GM12878 (cell line): ENCODE measurements at regions not wholly inside any gene's neighbourhood (a gene's known extent, or its start where the extent isn't known, plus 50 kb on each side); places are given as distances from the start of the nearest gene placed in this dataset.

Source experiments
- ATAC-seq: fragments of 200-7000 bp; cut with Tn5 transposase; 3 replicates; pipeline ENCODE4 v1.9.1; 2020; ENCODE audit warnings: mild to moderate bottlenecking, moderate library complexity
- BruUV-seq: library from RNA; stranded (reverse); fragments of 400-500 nt; replicated peaks from 2 replicates; lab custom pipeline; 2021; lab: Mats Ljungman, UMichigan
- CTCF ChIA-PET: fragments of 300-600 bp; sonication (Branson Sonifier 250); formaldehyde crosslinking; extraction: SDS; loops from one replicate; lab custom pipeline; 2021; ENCODE audit warnings: inconsistent platforms; lab: Yijun Ruan, JAX
- POLR2A ChIA-PET: fragments of 350-600 bp; formaldehyde crosslinking; extraction: SDS; loops from one replicate; lab custom pipeline; 2021; ENCODE audit warnings: inconsistent platforms; lab: Charles Lee
- RAD21 ChIA-PET: fragments of 300-600 bp; sonication (Branson Sonifier 250); formaldehyde crosslinking; loops from one replicate; lab custom pipeline; 2023; ENCODE audit warnings: antibody characterized with exemption; ENCODE audit not compliant: unreplicated experiment; lab: Charles Lee
- SMC1A ChIA-PET: fragments of 300-600 bp; sonication (Branson Sonifier 250); formaldehyde crosslinking; loops from one replicate; lab custom pipeline; 2023; ENCODE audit not compliant: unreplicated experiment, uncharacterized antibody; lab: Charles Lee
- DNase-seq: peaks from one replicate; pipeline ENCODE4 v3.0.0-alpha.2; 2011; ENCODE audit warnings: low read depth, low spot score
- FAIRE-seq: peaks from 3 replicates; lab custom pipeline; 2011; peaks lifted over from hg19 to GRCh38; lab: Jason Lieb, UNC
- H2AFZ ChIP-seq: 2 replicates; pipeline ENCODE4 v1.6.0; 2011; ENCODE audit warnings: low read depth, low read length, control low read depth; ENCODE audit not compliant: control insufficient read depth
- H3K27ac ChIP-seq: 2 replicates; pipeline ENCODE4 v1.5.1; 2011; ENCODE audit warnings: control low read depth; ENCODE audit not compliant: control insufficient read depth, insufficient read depth
- H3K27me3 ChIP-seq, 2 experiments: replicated peaks in 1 of 2; 2 replicates each; pipeline versions ENCODE4 v1.6.0 to v1.6.1; 2011; ENCODE audit warnings: low read length in 1 of 2; ENCODE audit not compliant: control insufficient read depth in 2 of 2, insufficient read depth in 2 of 2
- H3K36me3 ChIP-seq, 2 experiments: 2 replicates each; pipeline ENCODE4 v1.5.1; 2011; ENCODE audit warnings: low read length in 1 of 2; ENCODE audit not compliant: control insufficient read depth in 2 of 2, insufficient read depth in 2 of 2
- H3K4me1 ChIP-seq: 2 replicates; pipeline ENCODE4 v1.6.1; 2011; ENCODE audit warnings: mild to moderate bottlenecking, low read length, moderate library complexity, mixed read lengths; ENCODE audit not compliant: control insufficient read depth, insufficient read depth
- H3K4me2 ChIP-seq: 2 replicates; pipeline ENCODE4 v1.6.0; 2011; ENCODE audit warnings: control low read depth; ENCODE audit not compliant: control insufficient read depth, insufficient read depth
- H3K4me3 ChIP-seq: fragments of 200-600 bp; sonication (generic); 2 replicates; pipeline ENCODE4 v1.5.1; 2016
- H3K79me2 ChIP-seq: 2 replicates; pipeline ENCODE4 v1.6.0; 2011; ENCODE audit warnings: low read length; ENCODE audit not compliant: control insufficient read depth, insufficient read depth
- H3K9ac ChIP-seq: 2 replicates; pipeline ENCODE4 v1.8.0; 2011; ENCODE audit warnings: low read length, control low read depth, mixed read lengths; ENCODE audit not compliant: control insufficient read depth, insufficient read depth
- H3K9me3 ChIP-seq: replicated peaks from 3 replicates; pipeline ENCODE4 v1.5.1; 2011; ENCODE audit warnings: mild to moderate bottlenecking, low read length; ENCODE audit not compliant: control insufficient read depth, insufficient read depth
- H4K20me1 ChIP-seq: 2 replicates; pipeline ENCODE4 v1.6.0; 2011; ENCODE audit not compliant: control insufficient read depth, insufficient read depth
- BCL11A ChIP-seq: IDR thresholded peaks from 2 replicates; pipeline ENCODE4 v1.6.1; 2011; ENCODE audit warnings: low read depth, low read length
- BMI1 ChIP-seq: fragments of 450-650 bp; IDR thresholded peaks from 2 replicates; pipeline ENCODE4 v1.6.1; 2016; ENCODE audit warnings: mild to moderate bottlenecking, moderate library complexity, borderline replicate concordance
- EGR1 ChIP-seq, 2 experiments: IDR thresholded peaks; 1 replicate in 1 of 2; 2 replicates in 1 of 2; pipeline ENCODE4 v1.6.1; 2011 to 2012; ENCODE audit warnings: low read depth in 2 of 2, low read length in 2 of 2, borderline replicate concordance in 1 of 2, mild to moderate bottlenecking in 1 of 2, moderate library complexity in 1 of 2
- SMARCA5 ChIP-seq: fragments of 450-650 bp; IDR thresholded peaks from 2 replicates; pipeline ENCODE4 v1.6.1; 2017; ENCODE audit warnings: mild to moderate bottlenecking
- SUPT20H ChIP-seq: IDR thresholded peaks from 2 replicates; pipeline ENCODE4 v1.6.1; 2011; ENCODE audit warnings: low read depth, mild to moderate bottlenecking, low read length, moderate library complexity, borderline replicate concordance; ENCODE audit not compliant: control insufficient read depth
- ZBTB40 ChIP-seq: fragments of 450-650 bp; IDR thresholded peaks from 2 replicates; pipeline ENCODE4 v1.6.1; 2016; ENCODE audit warnings: mild to moderate bottlenecking, moderate library complexity, borderline replicate concordance
- WGBS: methylation state at CpG from one replicate; pipeline ENCODE4 v1.1.6; 2016; ENCODE audit warnings: low lambda C conversion rate; ENCODE audit not compliant: insufficient replicate concordance, insufficient coverage; ENCODE audit errors: missing lambda C conversion rate; 5-methylcytosine and 5-hydroxymethylcytosine counted together
- in situ Hi-C: fragments of 300-500 bp; cut with MboI; formaldehyde crosslinking; loops from 9 replicates; pipeline ENCODE4 v1.14.3; 2018; ENCODE audit warnings: mixed read lengths
- intact Hi-C: fragments of 100-400 bp; cut with micrococcal nuclease; formaldehyde crosslinking; loops from one replicate; pipeline ENCODE4 v1.14.2; 2022; ENCODE audit not compliant: unreplicated experiment
- TF ChIP-seq, protein P1 (sequence below): fragments of 450-650 bp; IDR thresholded peaks from 2 replicates; pipeline ENCODE4 v1.6.1; 2016; ENCODE audit warnings: mild to moderate bottlenecking
- TF ChIP-seq, protein P2 (sequence below): IDR thresholded peaks from 2 replicates; pipeline ENCODE4 v1.6.1; 2012; ENCODE audit warnings: low read depth, low read length, improper control_type of control experiment
- TF ChIP-seq, protein P3 (sequence below): IDR thresholded peaks from 2 replicates; pipeline ENCODE4 v1.6.1; 2011; ENCODE audit warnings: low read depth, low read length, improper control_type of control experiment, borderline replicate concordance
- TF ChIP-seq, protein P4 (sequence below): IDR thresholded peaks from 2 replicates; pipeline ENCODE4 v1.6.1; 2012; ENCODE audit warnings: improper control_type of control experiment, low read depth, low read length; ENCODE audit not compliant: insufficient replicate concordance

DNA sequence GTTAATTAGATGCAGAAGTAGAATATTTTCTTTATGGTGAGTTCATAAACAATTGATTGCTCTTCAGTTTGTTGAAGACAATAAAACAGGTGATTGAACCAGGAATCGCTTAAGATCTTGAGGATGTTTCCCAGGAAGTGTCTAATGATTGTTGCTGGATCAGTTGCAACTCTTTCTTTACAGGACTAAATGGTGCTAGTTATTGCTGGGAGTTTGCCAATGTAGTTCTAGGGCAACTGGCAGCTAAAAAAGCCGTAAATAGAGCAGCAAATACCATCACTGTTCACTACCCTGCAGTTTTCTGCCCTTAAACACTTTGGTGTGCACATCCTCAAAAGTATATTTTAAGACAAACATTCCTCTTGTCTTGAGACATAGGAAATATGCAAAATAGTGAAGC lies 119.2 kb upstream of the ANK3 start:
- no peak for FAIRE-seq
- ChIA-PET CTCF (interaction anchor here (1.2 kb wide), 1 partner anchor 13 kb away, joined by 3 read pairs; no protein-coding TSS in a partner anchor), SMC1A (interaction anchor here (1.2 kb wide), 1 partner anchor 11 kb away, joined by 3 read pairs; no protein-coding TSS in a partner anchor), RAD21 (no interaction called here), POLR2A (no interaction called here)
- intact Hi-C loops (no loop called here), in situ Hi-C loops (no loop called here)
- Histone ChIP-seq H4K20me1 (no peaks in the 10 kb centered on the region), H3K4me2 (no peak overlapping the region), H3K4me3 (no peak overlapping the region), H3K9ac (no peak overlapping the region), H3K36me3 (no peaks in the 10 kb centered on the region), H2AFZ (no peak overlapping the region), H3K9me3 (no peaks in the 10 kb centered on the region), H3K27me3 (peaks cover 0 to 1% of the 10 kb centered on the region in 2 experiments; a peak in 2 of 4 replicates), H3K79me2 (no peaks in the 10 kb centered on the region), H3K27ac (no peak overlapping the region), H3K4me1 (no peaks in the 10 kb centered on the region)
- ATAC-seq = no peak
- DNase-seq = no peak
- 20% methylated on average over 2 of the region's 2 CpGs for WGBS
- BruUV-seq = no TSS peak
- TF ChIP-seq SUPT20H (no peak), BCL11A (no peak), EGR1 (IDR thresholded peaks at IDR 0.05; ENCODE audit: borderline replicate concordance in 1 of 2, low read depth in 2 of 2, low read length in 2 of 2) (no peak), BMI1 (no peak), SMARCA5 (no peak), ZBTB40 (no peak)
- TF ChIP-seq, protein P1, sequence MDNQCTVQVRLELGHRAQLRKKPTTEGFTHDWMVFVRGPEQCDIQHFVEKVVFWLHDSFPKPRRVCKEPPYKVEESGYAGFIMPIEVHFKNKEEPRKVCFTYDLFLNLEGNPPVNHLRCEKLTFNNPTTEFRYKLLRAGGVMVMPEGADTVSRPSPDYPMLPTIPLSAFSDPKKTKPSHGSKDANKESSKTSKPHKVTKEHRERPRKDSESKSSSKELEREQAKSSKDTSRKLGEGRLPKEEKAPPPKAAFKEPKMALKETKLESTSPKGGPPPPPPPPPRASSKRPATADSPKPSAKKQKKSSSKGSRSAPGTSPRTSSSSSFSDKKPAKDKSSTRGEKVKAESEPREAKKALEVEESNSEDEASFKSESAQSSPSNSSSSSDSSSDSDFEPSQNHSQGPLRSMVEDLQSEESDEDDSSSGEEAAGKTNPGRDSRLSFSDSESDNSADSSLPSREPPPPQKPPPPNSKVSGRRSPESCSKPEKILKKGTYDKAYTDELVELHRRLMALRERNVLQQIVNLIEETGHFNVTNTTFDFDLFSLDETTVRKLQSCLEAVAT = no peak
- TF ChIP-seq, protein P2, sequence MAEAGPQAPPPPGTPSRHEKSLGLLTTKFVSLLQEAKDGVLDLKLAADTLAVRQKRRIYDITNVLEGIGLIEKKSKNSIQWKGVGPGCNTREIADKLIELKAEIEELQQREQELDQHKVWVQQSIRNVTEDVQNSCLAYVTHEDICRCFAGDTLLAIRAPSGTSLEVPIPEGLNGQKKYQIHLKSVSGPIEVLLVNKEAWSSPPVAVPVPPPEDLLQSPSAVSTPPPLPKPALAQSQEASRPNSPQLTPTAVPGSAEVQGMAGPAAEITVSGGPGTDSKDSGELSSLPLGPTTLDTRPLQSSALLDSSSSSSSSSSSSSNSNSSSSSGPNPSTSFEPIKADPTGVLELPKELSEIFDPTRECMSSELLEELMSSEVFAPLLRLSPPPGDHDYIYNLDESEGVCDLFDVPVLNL = no peak
- TF ChIP-seq, protein P3, sequence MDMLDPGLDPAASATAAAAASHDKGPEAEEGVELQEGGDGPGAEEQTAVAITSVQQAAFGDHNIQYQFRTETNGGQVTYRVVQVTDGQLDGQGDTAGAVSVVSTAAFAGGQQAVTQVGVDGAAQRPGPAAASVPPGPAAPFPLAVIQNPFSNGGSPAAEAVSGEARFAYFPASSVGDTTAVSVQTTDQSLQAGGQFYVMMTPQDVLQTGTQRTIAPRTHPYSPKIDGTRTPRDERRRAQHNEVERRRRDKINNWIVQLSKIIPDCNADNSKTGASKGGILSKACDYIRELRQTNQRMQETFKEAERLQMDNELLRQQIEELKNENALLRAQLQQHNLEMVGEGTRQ = no peak
- TF ChIP-seq, protein P4, sequence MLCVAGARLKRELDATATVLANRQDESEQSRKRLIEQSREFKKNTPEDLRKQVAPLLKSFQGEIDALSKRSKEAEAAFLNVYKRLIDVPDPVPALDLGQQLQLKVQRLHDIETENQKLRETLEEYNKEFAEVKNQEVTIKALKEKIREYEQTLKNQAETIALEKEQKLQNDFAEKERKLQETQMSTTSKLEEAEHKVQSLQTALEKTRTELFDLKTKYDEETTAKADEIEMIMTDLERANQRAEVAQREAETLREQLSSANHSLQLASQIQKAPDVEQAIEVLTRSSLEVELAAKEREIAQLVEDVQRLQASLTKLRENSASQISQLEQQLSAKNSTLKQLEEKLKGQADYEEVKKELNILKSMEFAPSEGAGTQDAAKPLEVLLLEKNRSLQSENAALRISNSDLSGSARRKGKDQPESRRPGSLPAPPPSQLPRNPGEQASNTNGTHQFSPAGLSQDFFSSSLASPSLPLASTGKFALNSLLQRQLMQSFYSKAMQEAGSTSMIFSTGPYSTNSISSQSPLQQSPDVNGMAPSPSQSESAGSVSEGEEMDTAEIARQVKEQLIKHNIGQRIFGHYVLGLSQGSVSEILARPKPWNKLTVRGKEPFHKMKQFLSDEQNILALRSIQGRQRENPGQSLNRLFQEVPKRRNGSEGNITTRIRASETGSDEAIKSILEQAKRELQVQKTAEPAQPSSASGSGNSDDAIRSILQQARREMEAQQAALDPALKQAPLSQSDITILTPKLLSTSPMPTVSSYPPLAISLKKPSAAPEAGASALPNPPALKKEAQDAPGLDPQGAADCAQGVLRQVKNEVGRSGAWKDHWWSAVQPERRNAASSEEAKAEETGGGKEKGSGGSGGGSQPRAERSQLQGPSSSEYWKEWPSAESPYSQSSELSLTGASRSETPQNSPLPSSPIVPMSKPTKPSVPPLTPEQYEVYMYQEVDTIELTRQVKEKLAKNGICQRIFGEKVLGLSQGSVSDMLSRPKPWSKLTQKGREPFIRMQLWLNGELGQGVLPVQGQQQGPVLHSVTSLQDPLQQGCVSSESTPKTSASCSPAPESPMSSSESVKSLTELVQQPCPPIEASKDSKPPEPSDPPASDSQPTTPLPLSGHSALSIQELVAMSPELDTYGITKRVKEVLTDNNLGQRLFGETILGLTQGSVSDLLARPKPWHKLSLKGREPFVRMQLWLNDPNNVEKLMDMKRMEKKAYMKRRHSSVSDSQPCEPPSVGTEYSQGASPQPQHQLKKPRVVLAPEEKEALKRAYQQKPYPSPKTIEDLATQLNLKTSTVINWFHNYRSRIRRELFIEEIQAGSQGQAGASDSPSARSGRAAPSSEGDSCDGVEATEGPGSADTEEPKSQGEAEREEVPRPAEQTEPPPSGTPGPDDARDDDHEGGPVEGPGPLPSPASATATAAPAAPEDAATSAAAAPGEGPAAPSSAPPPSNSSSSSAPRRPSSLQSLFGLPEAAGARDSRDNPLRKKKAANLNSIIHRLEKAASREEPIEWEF = no peak
